ENCODE measurements at regions not wholly inside any gene's neighbourhood (a gene's known extent, or its start where the extent isn't known, plus 50 kb on each side); places are given as distances from the start of the nearest gene placed in this dataset.

- no peak overlapping the region for H3K27ac Mint-ChIP-seq
- CTCF ChIA-PET: no interaction called here
- H3K4me1 Mint-ChIP-seq (ENCODE audit: low read depth): no peaks in the 10 kb centered on the region
- intact Hi-C loops (cut with micrococcal nuclease): no loop called here
- peaks cover 2% of the 10 kb centered on the region for H3K9me3 Mint-ChIP-seq
- H3K36me3 Mint-ChIP-seq: no peaks in the 10 kb centered on the region
- POLR2A ChIA-PET: no interaction called here
- H3K4me3 Mint-ChIP-seq: no peak overlapping the region
- H3K27me3 Mint-ChIP-seq: no peaks in the 10 kb centered on the region
- DNase-seq: no peak
Observed at GRCh38 chr18:72336786-72337185, 207.4 kb downstream of the CBLN2 start.

GRCh38 chr18:72329533-72329932 lies 214.6 kb downstream of the CBLN2 start:
- no peaks in the 10 kb centered on the region for H3K9me3 Mint-ChIP-seq
- POLR2A ChIA-PET: no interaction called here
- CTCF ChIA-PET: no interaction called here
- H3K36me3 Mint-ChIP-seq: no peaks in the 10 kb centered on the region
- no peaks in the 10 kb centered on the region for H3K27me3 Mint-ChIP-seq
- no peak overlapping the region for H3K27ac Mint-ChIP-seq
- intact Hi-C loops (cut with micrococcal nuclease): no loop called here
- H3K4me3 Mint-ChIP-seq: no peak overlapping the region
- DNase-seq: no peak
- no peaks in the 10 kb centered on the region for H3K4me1 Mint-ChIP-seq (ENCODE audit: low read depth)

- H3K27me3 Mint-ChIP-seq: no peaks in the 10 kb centered on the region
- H3K36me3 Mint-ChIP-seq: no peaks in the 10 kb centered on the region
- intact Hi-C loops (cut with micrococcal nuclease): no loop called here
- no peaks in the 10 kb centered on the region for H3K4me1 Mint-ChIP-seq (ENCODE audit: low read depth)
- DNase-seq: no peak
- H3K27ac Mint-ChIP-seq: no peak overlapping the region
- H3K4me3 Mint-ChIP-seq: no peak overlapping the region
- POLR2A ChIA-PET: no interaction called here
- peaks cover 3% of the 10 kb centered on the region for H3K9me3 Mint-ChIP-seq
- CTCF ChIA-PET: no interaction called here
Observed at GRCh38 chr18:72325307-72325706, 218.8 kb downstream of the CBLN2 start.

GRCh38 chr18:72324677-72325076 lies 219.5 kb downstream of the CBLN2 start:
- ChIA-PET CTCF (no interaction called here), POLR2A (no interaction called here)
- DNase-seq: no peak
- Mint-ChIP-seq H3K27ac (no peak overlapping the region), H3K27me3 (no peaks in the 10 kb centered on the region), H3K9me3 (peaks cover 3% of the 10 kb centered on the region), H3K4me3 (no peak overlapping the region), H3K36me3 (no peaks in the 10 kb centered on the region), H3K4me1 (ENCODE audit: low read depth) (no peaks in the 10 kb centered on the region)
- intact Hi-C loops (cut with micrococcal nuclease): no loop called here

GRCh38 chr18:72316497-72316896 lies 227.6 kb downstream of the CBLN2 start:
- Mint-ChIP-seq H3K36me3 (no peaks in the 10 kb centered on the region), H3K4me1 (ENCODE audit: low read depth) (no peaks in the 10 kb centered on the region), H3K9me3 (peaks cover 10% of the 10 kb centered on the region), H3K27me3 (no peaks in the 10 kb centered on the region), H3K27ac (no peak overlapping the region), H3K4me3 (no peak overlapping the region)
- ChIA-PET CTCF (no interaction called here), POLR2A (no interaction called here)
- no peak for DNase-seq
- intact Hi-C loops (cut with micrococcal nuclease): no loop called here

- peaks cover 24% of the 10 kb centered on the region for H3K9me3 Mint-ChIP-seq
- ChIA-PET CTCF (no interaction called here), POLR2A (no interaction called here)
- no peak overlapping the region for H3K27ac Mint-ChIP-seq
- no peak overlapping the region for H3K4me3 Mint-ChIP-seq
- H3K36me3 Mint-ChIP-seq: no peaks in the 10 kb centered on the region
- no peaks in the 10 kb centered on the region for H3K4me1 Mint-ChIP-seq (ENCODE audit: low read depth)
- H3K27me3 Mint-ChIP-seq: no peaks in the 10 kb centered on the region
- DNase-seq: no peak
- intact Hi-C loops (cut with micrococcal nuclease): no loop called here
Observed at GRCh38 chr18:72283148-72283925, 260.8 kb downstream of the CBLN2 start.

- Mint-ChIP-seq H3K4me3 (no peak overlapping the region), H3K4me1 (ENCODE audit: low read depth) (no peaks in the 10 kb centered on the region), H3K27me3 (no peaks in the 10 kb centered on the region), H3K36me3 (no peaks in the 10 kb centered on the region), H3K9me3 (peaks cover 15% of the 10 kb centered on the region), H3K27ac (no peak overlapping the region)
- ChIA-PET POLR2A (no interaction called here), CTCF (no interaction called here)
- no peak for DNase-seq
- intact Hi-C loops (cut with micrococcal nuclease): no loop called here
Observed at GRCh38 chr18:72273025-72273424, 271.1 kb downstream of the CBLN2 start.

GRCh38 chr18:72261590-72261989 lies 282.6 kb downstream of the CBLN2 start:
- H3K36me3 Mint-ChIP-seq: no peaks in the 10 kb centered on the region
- H3K9me3 Mint-ChIP-seq: peaks cover 4% of the 10 kb centered on the region
- no peaks in the 10 kb centered on the region for H3K4me1 Mint-ChIP-seq (ENCODE audit: low read depth)
- DNase-seq: no peak
- H3K27me3 Mint-ChIP-seq: no peaks in the 10 kb centered on the region
- intact Hi-C loops (cut with micrococcal nuclease): no loop called here
- no peak overlapping the region for H3K4me3 Mint-ChIP-seq
- ChIA-PET CTCF (no interaction called here), POLR2A (no interaction called here)
- no peak overlapping the region for H3K27ac Mint-ChIP-seq

- no peak overlapping the region for H3K27ac Mint-ChIP-seq
- intact Hi-C loops (cut with micrococcal nuclease): no loop called here
- ChIA-PET CTCF (no interaction called here), POLR2A (no interaction called here)
- H3K4me1 Mint-ChIP-seq (ENCODE audit: low read depth): no peaks in the 10 kb centered on the region
- H3K4me3 Mint-ChIP-seq: no peak overlapping the region
- DNase-seq: no peak
- H3K27me3 Mint-ChIP-seq: no peaks in the 10 kb centered on the region
- H3K9me3 Mint-ChIP-seq: peaks cover 13% of the 10 kb centered on the region
- no peaks in the 10 kb centered on the region for H3K36me3 Mint-ChIP-seq
Observed at GRCh38 chr18:72246076-72246475, 298.1 kb downstream of the CBLN2 start.

- no peak overlapping the region for H3K4me3 Mint-ChIP-seq
Observed at GRCh38 chr18:72235422-72235821, 308.7 kb downstream of the CBLN2 start.

GRCh38 chr18:72233106-72233505 lies 311.0 kb downstream of the CBLN2 start:
- no peak for DNase-seq
- intact Hi-C loops (cut with micrococcal nuclease): no loop called here
- CTCF ChIA-PET: interaction anchor here (0.6 kb wide), 1 partner anchor 320 kb away, joined by 3 read pairs; no protein-coding TSS in a partner anchor
- Mint-ChIP-seq H3K4me1 (ENCODE audit: low read depth) (no peaks in the 10 kb centered on the region), H3K9me3 (peaks cover 6% of the 10 kb centered on the region), H3K36me3 (no peaks in the 10 kb centered on the region), H3K27ac (no peak overlapping the region), H3K27me3 (no peaks in the 10 kb centered on the region), H3K4me3 (no peak overlapping the region)
- POLR2A ChIA-PET: no interaction called here

More at GRCh38 chr18:72235422-72235821, 308.7 kb downstream of the CBLN2 start:
- intact Hi-C loops (cut with micrococcal nuclease): no loop called here
- Mint-ChIP-seq H3K9me3 (peaks cover 10% of the 10 kb centered on the region), H3K27ac (no peak overlapping the region), H3K36me3 (no peaks in the 10 kb centered on the region), H3K27me3 (no peaks in the 10 kb centered on the region), H3K4me1 (ENCODE audit: low read depth) (no peaks in the 10 kb centered on the region)
- no peak for DNase-seq
- ChIA-PET POLR2A (no interaction called here), CTCF (no interaction called here)

GRCh38 chr18:72232644-72233043 lies 311.5 kb downstream of the CBLN2 start:
- no peak overlapping the region for H3K4me3 Mint-ChIP-seq
- no peaks in the 10 kb centered on the region for H3K27me3 Mint-ChIP-seq
- no peaks in the 10 kb centered on the region for H3K36me3 Mint-ChIP-seq
- H3K27ac Mint-ChIP-seq: no peak overlapping the region
- intact Hi-C loops (cut with micrococcal nuclease): no loop called here
- CTCF ChIA-PET: no interaction called here
- H3K9me3 Mint-ChIP-seq: peaks cover 6% of the 10 kb centered on the region
- no peak for DNase-seq
- H3K4me1 Mint-ChIP-seq (ENCODE audit: low read depth): no peaks in the 10 kb centered on the region
- POLR2A ChIA-PET: no interaction called here

GRCh38 chr18:72225958-72226357 lies 318.2 kb downstream of the CBLN2 start:
- no peak overlapping the region for H3K4me3 Mint-ChIP-seq
- CTCF ChIA-PET: no interaction called here
- H3K27me3 Mint-ChIP-seq: no peaks in the 10 kb centered on the region
- intact Hi-C loops (cut with micrococcal nuclease): no loop called here
- no peaks in the 10 kb centered on the region for H3K4me1 Mint-ChIP-seq (ENCODE audit: low read depth)
- H3K36me3 Mint-ChIP-seq: no peaks in the 10 kb centered on the region
- no peak for DNase-seq
- H3K9me3 Mint-ChIP-seq: peaks cover 5% of the 10 kb centered on the region
- POLR2A ChIA-PET: no interaction called here
- no peak overlapping the region for H3K27ac Mint-ChIP-seq

All from activated CD4-positive, alpha-beta memory T cell treated with anti-CD3 and anti-CD28 coated beads for 36 hours (primary cell).